Daoy (cell line): ENCODE measurements at regions not wholly inside any gene's neighbourhood (a gene's known extent, or its start where the extent isn't known, plus 50 kb on each side); places are given as distances from the start of the nearest gene placed in this dataset.
"Not testable (repeated sequence)": the region's sequence is repeated elsewhere in the genome, so short reads cannot be mapped to it uniquely, and the experiment has no call there.

Source experiments
- DNase-seq: peaks from one replicate; pipeline ENCODE4 v3.0.0-alpha.2; 2015; ENCODE audit warnings: low read depth

- DNase-seq: peak; percentile 26
These were observed 106.0 kb downstream of the MEX3B start for GRCh38 chr15:81939604-81940440.

GRCh38 chr15:81937189-81937588, 108.6 kb downstream of the MEX3B start:
- DNase-seq: no peak

- no peak for DNase-seq
These were observed 115.0 kb downstream of the MEX3B start for GRCh38 chr15:81930582-81931369.

- DNase-seq: no peak
These were observed 116.3 kb downstream of the MEX3B start for GRCh38 chr15:81929557-81929956.

- DNase-seq: no peak
These were observed 118.8 kb downstream of the MEX3B start for GRCh38 chr15:81926981-81927380.

GRCh38 chr15:81924729-81925128, 121.1 kb downstream of the MEX3B start:
- DNase-seq: no peak

- no peak for DNase-seq
These were observed 122.1 kb downstream of the MEX3B start for GRCh38 chr15:81923561-81924350.

GRCh38 chr15:81922143-81922542, 123.7 kb downstream of the MEX3B start:
- DNase-seq: no peak

GRCh38 chr15:81921163-81921562, 124.7 kb downstream of the MEX3B start:
- DNase-seq: no peak

GRCh38 chr15:81918767-81919166, 127.1 kb downstream of the MEX3B start:
- DNase-seq: not testable (repeated sequence)

- no peak for DNase-seq
These were observed 129.4 kb downstream of the MEX3B start for GRCh38 chr15:81916451-81916850.

- no peak for DNase-seq
These were observed 129.8 kb downstream of the MEX3B start for GRCh38 chr15:81915990-81916389.

- DNase-seq: no peak
These were observed 131.0 kb downstream of the MEX3B start for GRCh38 chr15:81914734-81915256.

- DNase-seq: no peak
These were observed 131.5 kb downstream of the MEX3B start for GRCh38 chr15:81914333-81914732.

- no peak for DNase-seq
These were observed 134.5 kb downstream of the MEX3B start for GRCh38 chr15:81911022-81911971.

- DNase-seq: no peak
These were observed 135.3 kb downstream of the MEX3B start for GRCh38 chr15:81910355-81911021.

GRCh38 chr15:81909011-81909358, 136.8 kb downstream of the MEX3B start:
- no peak for DNase-seq

GRCh38 chr15:81908111-81908510, 137.7 kb downstream of the MEX3B start:
- DNase-seq: no peak

GRCh38 chr15:81907521-81907920, 138.3 kb downstream of the MEX3B start:
- no peak for DNase-seq

- DNase-seq: no peak
These were observed 139.9 kb downstream of the MEX3B start for GRCh38 chr15:81905889-81906288.
